ENCODE measurements at regions not wholly inside any gene's neighbourhood (a gene's known extent, or its start where the extent isn't known, plus 50 kb on each side); places are given as distances from the start of the nearest gene placed in this dataset.
"Not testable (repeated sequence)": the region's sequence is repeated elsewhere in the genome, so short reads cannot be mapped to it uniquely, and the experiment has no call there.

DNA sequence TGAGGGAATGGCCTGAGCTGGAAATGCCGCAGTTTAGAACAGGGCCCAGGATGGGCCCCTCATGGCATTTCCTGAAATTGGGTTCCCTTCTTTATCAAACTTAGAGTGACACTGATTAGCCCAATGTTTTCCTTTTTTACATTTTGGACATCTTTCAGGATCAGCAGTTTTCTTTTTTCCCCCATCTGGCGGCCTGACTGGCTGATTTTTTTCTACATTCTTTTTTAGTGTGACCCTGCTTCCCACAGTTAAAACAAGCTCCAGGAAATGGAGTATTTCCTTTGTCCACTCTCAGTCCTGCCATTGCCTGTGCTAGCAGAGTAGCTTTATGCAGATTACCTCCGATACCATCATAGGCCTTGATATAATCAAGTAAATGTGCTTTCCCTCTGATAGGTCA, 185.8 kb upstream of the IGF1 start:
- not testable (repeated sequence) for DNase-seq (ENCODE audit: low spot score)

DNA sequence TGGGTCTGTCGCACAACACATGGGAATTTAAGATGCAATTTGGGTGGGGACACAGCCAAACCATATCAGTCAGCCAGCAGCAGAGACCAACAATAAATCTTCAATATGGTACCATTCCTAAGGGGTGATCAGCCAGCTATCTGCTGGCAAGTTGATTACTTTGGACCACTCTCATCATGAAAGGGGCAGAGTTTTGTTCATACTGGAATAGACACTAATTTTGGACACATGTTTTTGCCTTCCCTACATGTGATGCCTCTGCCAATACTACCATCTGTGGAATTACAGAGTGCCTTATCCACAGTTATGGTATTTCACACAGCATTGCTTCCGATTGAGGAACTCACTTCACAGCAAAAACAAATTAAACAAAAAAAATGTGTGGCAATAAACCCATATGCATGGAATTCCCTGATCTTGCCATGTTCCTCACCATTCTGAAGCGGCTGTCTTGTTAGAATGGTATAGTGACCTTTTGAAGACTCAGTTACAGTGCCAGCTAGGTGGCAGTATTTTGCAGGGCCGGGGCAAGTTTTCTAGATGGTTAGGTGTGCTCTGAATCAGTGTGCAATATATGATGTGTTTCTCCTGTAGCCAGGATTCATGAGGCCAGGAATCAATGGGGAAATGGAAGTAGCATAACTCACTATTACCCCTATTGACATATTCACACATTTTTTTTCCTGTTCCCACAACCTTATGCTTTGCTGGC, 179.0 kb upstream of the IGF1 start:
- DNase-seq (ENCODE audit: low spot score) = no peak

DNA sequence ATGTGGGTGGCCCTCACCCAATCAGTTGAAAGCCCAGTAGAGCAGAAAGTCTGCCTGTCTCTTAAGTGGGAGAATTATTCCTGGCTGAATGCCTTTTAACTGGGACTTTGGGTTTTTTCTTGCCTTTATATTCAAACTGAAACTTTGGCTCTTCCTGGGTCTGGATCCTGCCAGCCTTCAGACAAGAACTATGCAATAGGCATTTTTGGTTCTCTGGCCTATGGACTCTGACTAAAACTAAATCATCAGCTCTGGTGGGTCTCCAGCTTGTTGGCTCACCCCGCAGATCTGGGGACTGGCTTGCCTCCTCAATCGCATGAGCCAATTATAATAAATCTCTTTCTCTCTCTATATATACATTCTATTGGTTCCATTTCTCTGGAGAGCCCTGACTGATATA, 173.0 kb upstream of the IGF1 start:
- no peak for DNase-seq (ENCODE audit: low spot score)

DNA sequence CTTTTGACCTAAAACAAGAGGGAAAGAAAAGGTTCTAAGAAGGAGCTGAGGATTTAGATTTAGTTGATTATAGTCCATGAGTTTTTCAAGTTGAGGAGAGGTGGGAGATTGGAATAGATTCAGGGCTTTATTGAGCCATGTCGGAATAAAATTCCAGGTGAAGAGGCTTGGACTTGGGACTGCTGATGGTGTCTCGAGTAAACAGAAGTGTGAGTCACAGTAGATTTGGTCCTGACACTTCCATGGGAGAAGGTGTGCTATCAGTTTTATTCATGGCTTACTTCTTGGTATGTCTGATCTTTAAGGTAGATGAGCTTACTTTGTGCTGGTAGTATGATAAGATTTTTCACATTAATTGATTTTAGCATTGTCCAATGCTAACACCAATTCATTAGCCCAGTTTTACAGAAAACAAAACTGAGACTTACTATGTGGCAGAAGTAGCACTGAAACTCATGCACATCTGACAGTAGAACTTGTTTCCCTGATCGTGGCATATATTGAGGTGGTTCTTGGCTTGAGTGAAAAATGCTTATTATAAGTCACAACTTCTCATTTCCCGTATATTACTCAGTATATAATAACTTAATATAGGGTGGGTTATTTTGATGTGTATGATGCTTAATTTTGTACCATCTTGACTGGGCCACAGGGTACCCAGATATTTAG, 172.4 kb upstream of the IGF1 start:
- no peak for DNase-seq (ENCODE audit: low spot score)

DNA sequence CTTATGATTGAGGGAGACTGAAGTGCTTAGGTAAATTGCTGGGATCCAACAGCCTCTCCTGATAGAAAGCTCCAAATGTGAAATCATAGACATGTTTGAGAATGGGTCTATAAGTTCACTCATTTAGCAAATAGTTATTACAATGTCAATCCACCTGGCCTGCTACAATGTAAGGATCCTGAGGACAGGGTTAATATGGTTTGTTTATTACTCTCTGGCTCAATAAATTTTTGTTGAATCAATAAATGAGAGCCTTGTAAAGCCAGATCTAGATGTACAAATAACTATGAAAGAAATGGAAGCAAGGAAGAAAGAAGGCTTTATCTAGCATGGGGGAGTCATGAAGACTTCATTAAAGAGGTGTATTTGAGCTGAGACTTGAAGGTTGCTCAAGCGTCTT, 165.6 kb upstream of the IGF1 start:
- no peak for DNase-seq (ENCODE audit: low spot score)

- no peak for DNase-seq (ENCODE audit: low spot score)
Observed at GRCh38 chr12:102643879-102644575, 163.7 kb upstream of the IGF1 start.

DNA sequence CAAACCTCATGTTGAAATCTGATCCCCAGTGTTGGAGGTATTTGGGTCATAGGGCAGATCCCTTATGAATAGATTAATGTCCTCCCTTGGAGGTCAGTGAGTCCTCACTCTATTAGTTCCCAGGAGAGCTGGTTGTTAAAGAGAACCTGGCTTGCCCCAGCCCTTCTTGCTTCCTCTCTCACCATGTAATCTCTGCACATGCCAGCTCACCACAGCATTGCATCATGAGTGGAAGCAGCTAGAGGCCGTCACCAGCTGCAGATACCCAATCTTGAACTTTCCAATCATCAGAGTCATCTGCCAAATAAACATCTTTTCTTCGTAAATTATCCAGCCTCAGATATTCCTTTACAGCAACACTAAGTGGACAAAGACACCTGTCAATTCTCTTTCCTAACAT, 161.8 kb upstream of the IGF1 start:
- DNase-seq (ENCODE audit: low spot score) = no peak

GRCh38 chr12:102640658-102641057, 160.3 kb upstream of the IGF1 start:
- not testable (repeated sequence) for DNase-seq (ENCODE audit: low spot score)

DNA sequence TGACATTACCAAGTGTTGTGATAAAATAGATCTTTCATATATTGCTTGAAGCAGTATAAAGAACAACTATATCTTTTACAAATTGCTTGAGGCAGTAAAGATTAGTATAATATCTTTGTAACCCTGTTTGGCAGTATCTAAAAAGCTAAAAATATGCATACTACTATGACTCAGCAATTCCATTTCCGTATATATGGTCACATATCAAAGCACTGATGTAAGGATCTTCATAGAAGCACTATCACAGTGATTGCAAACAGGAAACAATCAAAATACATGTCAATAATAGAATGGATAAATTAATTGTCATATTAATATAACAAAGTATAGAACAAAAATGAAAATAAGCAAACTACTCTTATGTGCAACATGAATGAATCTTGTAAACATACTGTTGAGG, 158.4 kb upstream of the IGF1 start:
- no peak for DNase-seq (ENCODE audit: low spot score)

DNA sequence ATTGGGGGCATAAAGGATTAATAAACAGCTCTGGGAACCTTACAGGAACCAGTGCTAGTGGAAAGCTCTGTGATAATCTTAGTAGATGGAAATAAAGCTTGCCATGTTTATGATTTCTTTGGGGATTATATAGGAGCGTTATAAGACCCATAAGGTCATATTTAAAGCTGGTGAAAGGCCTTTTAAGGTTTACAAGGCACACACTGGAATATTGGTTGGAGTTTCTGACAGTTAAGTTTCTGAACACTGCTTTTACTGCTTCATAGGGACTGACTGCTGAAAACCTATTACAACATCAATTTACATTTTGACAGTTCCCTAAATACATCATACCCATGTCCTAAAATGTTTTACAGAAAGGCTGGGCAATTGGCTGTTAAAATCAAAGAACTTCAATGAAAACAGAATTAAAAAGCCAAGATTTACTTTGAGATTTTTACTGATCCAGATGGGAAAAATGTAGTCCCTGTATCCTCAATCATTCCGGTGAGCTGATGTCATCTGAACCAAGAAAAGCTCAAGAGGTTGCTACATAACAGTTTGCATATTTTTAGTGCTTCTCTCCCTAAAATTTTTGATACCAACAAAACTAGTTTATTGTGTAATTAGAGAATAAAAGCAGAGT, 153.7 kb upstream of the IGF1 start:
- no peak for DNase-seq (ENCODE audit: low spot score)

GRCh38 chr12:102631274-102631673, 150.9 kb upstream of the IGF1 start:
- no peak for DNase-seq (ENCODE audit: low spot score)

DNA sequence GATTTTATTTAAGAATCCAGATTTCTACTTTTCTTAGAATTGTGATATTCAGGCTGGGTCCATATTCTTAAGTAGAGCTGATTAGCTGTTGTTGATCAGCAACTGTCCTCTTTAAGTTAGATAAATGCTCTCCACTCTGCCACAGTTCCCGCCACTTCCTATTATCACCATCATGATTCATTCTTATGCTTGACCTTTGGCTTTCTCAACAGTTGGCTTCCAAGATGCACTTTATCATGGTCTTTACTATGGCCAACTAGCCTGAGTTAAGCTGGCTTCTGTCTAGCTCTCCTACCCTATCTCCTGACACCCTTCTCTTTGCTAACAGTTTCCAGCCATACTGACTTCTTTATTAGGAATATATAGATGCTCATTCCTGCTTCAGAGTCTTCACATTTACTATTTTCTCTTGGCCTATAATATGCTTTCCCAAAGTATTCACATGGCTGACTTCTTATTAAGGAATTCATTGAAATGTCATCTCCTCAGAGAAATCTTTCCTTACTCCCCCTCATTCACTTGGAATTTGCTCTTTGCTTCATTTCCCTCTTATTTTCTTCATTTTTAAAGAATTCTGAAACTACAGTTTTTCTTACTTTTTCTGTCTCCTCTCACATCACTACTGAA, 149.0 kb upstream of the IGF1 start:
- no peak for DNase-seq (ENCODE audit: low spot score)

- DNase-seq (ENCODE audit: low spot score) = no peak
Observed at GRCh38 chr12:102625819-102626218, 145.5 kb upstream of the IGF1 start.

DNA sequence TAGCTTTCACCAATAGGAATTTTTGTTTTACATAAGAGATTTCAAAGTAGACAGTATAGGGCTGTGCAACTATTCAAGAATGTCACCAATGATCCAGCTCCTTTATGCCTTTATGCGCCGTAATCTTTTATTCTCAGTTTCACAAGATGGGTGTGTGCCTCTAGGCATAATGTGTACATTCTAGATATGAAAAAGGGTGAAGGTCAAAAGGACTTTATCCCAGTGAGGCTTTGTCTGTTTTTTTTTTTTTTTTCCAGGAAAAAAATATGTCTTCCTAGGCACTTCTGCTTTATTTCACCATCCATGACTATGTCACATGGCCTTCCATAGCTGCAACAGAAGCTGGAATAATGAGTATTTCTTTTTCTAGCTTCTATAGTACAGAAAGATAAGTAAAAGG, 142.3 kb upstream of the IGF1 start:
- DNase-seq (ENCODE audit: low spot score) = no peak

GRCh38 chr12:102618197-102618877, 138.0 kb upstream of the IGF1 start:
- peak; percentile 71 for DNase-seq (ENCODE audit: low spot score)

- DNase-seq (ENCODE audit: low spot score) = no peak
Observed at GRCh38 chr12:102616692-102617091, 136.3 kb upstream of the IGF1 start.

- DNase-seq (ENCODE audit: low spot score) = no peak
Observed at GRCh38 chr12:102611995-102612394, 131.6 kb upstream of the IGF1 start.

DNA sequence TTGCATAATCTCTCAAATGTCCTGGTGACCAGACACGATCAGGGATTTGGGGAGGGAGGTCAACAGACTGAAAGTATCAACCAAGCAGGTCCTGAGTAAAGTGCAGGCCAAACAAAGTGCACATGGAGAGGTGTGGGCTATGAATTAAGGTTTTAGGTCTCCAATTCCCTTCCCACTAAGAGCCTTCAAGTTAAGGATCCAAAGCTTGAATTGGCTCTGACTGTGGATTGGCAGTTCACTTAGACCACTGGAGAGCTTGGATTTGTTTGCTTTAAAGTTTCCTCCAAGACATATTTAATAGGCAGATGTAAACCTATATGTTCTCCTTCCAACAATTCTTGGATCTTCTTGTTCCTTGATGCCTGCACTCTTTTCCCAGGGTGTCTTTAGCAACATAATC, 129.6 kb upstream of the IGF1 start:
- peak; percentile 57 for DNase-seq (ENCODE audit: low spot score)

GRCh38 chr12:102603021-102603420, 122.7 kb upstream of the IGF1 start:
- DNase-seq (ENCODE audit: low spot score) = no peak

DNA sequence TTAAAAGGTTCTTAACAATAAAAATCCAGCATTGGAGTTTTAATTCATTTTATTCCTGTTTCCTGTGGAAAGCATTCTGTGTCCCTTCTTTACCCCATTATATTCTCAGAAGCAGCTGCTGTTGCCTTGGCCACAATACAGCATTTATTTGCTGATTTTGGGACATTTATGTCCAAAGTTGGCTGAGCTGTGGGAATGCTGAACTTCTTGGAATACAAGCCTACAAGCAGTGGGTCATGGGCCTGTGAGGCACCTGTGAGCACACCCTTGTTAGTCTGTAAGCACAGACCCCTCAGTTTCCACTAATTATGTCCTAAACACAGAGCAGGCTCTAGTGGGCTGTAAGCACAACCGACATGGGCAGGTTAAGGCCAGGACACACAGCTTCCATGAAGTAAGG, 122.2 kb upstream of the IGF1 start:
- DNase-seq (ENCODE audit: low spot score) = no peak

DNA sequence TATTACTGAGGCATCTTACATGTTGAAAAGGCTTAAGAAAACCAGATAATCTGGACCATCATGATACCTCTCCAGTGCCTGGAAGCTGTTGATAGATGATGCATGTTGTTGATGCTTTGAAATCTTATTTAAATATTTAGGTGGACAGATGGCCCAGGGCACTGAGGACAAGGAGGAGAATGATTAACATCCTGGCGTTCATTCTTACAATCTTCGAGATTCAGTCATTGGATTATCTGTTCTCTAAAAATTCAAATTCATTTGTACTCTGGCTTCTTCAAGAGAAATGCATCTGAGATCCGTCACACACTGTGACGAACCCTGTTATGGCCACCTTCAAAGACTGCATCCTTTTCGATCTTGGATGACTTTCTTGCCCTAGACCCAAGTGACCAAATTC, 121.3 kb upstream of the IGF1 start:
- DNase-seq (ENCODE audit: low spot score) = no peak

DNA sequence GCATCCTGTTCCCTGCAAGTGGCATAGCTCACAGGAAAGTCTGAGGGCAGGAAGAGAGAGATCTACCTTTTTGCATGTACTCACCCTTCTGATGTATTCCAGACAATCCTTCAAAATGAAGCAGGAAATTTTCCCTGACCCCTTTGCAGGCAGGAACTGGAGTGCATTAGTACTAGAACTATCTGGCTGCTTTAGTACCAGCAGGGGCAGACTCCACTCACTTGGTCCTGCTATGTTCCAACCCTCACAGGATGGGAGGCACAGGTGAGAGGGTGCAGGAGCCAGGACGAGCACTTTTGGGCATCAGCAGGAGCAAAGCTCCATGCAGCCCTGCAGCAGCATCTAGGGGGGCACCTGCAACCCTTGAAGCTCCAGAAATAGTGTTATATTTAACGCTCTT, 116.3 kb upstream of the IGF1 start:
- DNase-seq (ENCODE audit: low spot score) = no peak
